ENCODE measurements at regions not wholly inside any gene's neighbourhood (a gene's known extent, or its start where the extent isn't known, plus 50 kb on each side); places are given as distances from the start of the nearest gene placed in this dataset.

GRCh38 chr18:45173799-45174519 is 441.3 kb upstream of the SLC14A2 start:
- TF ChIP-seq CTCF (conservative IDR thresholded peaks at IDR 0.05; ENCODE audit: control insufficient read depth, insufficient read depth, low read depth, low read length): no peak
- no peak overlapping the region for H3K4me3 ChIP-seq (ENCODE audit: control insufficient read depth, low read depth, low read length)

GRCh38 chr18:45174629-45175136 is 440.6 kb upstream of the SLC14A2 start:
- no peak for DNase-seq (ENCODE audit: low read depth)
- H3K4me3 ChIP-seq (ENCODE audit: control insufficient read depth, low read depth, low read length): no peak overlapping the region
- no peak for TF ChIP-seq CTCF (conservative IDR thresholded peaks at IDR 0.05; ENCODE audit: control insufficient read depth, insufficient read depth, low read depth, low read length)

More at GRCh38 chr18:45173799-45174519, 441.3 kb upstream of the SLC14A2 start:
- no peak for DNase-seq (ENCODE audit: low read depth)

- no peak for TF ChIP-seq CTCF (conservative IDR thresholded peaks at IDR 0.05; ENCODE audit: control insufficient read depth, insufficient read depth, low read depth, low read length)
- DNase-seq (ENCODE audit: low read depth): no peak
- no peak overlapping the region for H3K4me3 ChIP-seq (ENCODE audit: control insufficient read depth, low read depth, low read length)
Measured at GRCh38 chr18:45175511-45175910, 439.8 kb upstream of the SLC14A2 start.

GRCh38 chr18:45186832-45187231 is 428.4 kb upstream of the SLC14A2 start:
- no peak for TF ChIP-seq CTCF (conservative IDR thresholded peaks at IDR 0.05; ENCODE audit: control insufficient read depth, insufficient read depth, low read depth, low read length)
- H3K4me3 ChIP-seq (ENCODE audit: control insufficient read depth, low read depth, low read length): no peak overlapping the region
- DNase-seq (ENCODE audit: low read depth): no peak

GRCh38 chr18:45191795-45192194 is 423.5 kb upstream of the SLC14A2 start:
- DNase-seq (ENCODE audit: low read depth): no peak
- H3K4me3 ChIP-seq (ENCODE audit: control insufficient read depth, low read depth, low read length): no peak overlapping the region
- TF ChIP-seq CTCF (conservative IDR thresholded peaks at IDR 0.05; ENCODE audit: control insufficient read depth, insufficient read depth, low read depth, low read length): no peak

GRCh38 chr18:45197526-45197970 is 417.7 kb upstream of the SLC14A2 start:
- no peak overlapping the region for H3K4me3 ChIP-seq (ENCODE audit: control insufficient read depth, low read depth, low read length)
- TF ChIP-seq CTCF (conservative IDR thresholded peaks at IDR 0.05; ENCODE audit: control insufficient read depth, insufficient read depth, low read depth, low read length): no peak
- DNase-seq (ENCODE audit: low read depth): peak; percentile 75
